Aorta (tissue), 5 donors: ENCODE measurements at regions not wholly inside any gene's neighbourhood (a gene's known extent, or its start where the extent isn't known, plus 50 kb on each side); places are given as distances from the start of the nearest gene placed in this dataset.
"Not testable (repeated sequence)": the region's sequence is repeated elsewhere in the genome, so short reads cannot be mapped to it uniquely, and the experiment has no call there.

Experiments
- ATAC-seq: fragments of 200-7000 bp; cut with Tn5 transposase; one replicate; pipeline ENCODE4 v1.9.1; 2022; ENCODE audit warnings: moderate library complexity; ENCODE audit not compliant: low FRiP score
- DNase-seq, 2 donors: peaks; one replicate each; pipeline ENCODE4 v3.0.0-alpha.2; 2020
- H3K27ac ChIP-seq, 2 donors: one replicate each; pipeline ENCODE4 v1.5.1; 2013; ENCODE audit warnings: low read length in 2 of 2, mild to moderate bottlenecking in 2 of 2, moderate library complexity in 2 of 2, control low read depth in 1 of 2, inconsistent platforms in 1 of 2, low read depth in 1 of 2
- H3K27me3 ChIP-seq, 2 donors: one replicate each; pipeline ENCODE4 v1.6.1; 2013; ENCODE audit warnings: control low read depth in 1 of 2, low read length in 1 of 2, mild to moderate bottlenecking in 1 of 2, moderate library complexity in 1 of 2; ENCODE audit not compliant: insufficient read depth in 2 of 2, control insufficient read depth in 1 of 2
- H3K36me3 ChIP-seq, 2 donors: one replicate each; pipeline ENCODE4 v1.6.1; 2013; ENCODE audit warnings: control low read depth in 1 of 2, low read length in 1 of 2, mild to moderate bottlenecking in 1 of 2; ENCODE audit not compliant: insufficient read depth in 2 of 2, control insufficient read depth in 1 of 2
- H3K4me1 ChIP-seq, 2 donors: one replicate each; pipeline ENCODE4 v1.6.1; 2013; ENCODE audit warnings: low read length in 2 of 2, control low read depth in 1 of 2, mild to moderate bottlenecking in 1 of 2, moderate library complexity in 1 of 2; ENCODE audit not compliant: insufficient read depth in 2 of 2, control insufficient read depth in 1 of 2
- H3K4me3 ChIP-seq, 2 donors: one replicate each; pipeline ENCODE4 v1.5.1; 2013; ENCODE audit warnings: low read length in 2 of 2, control low read depth in 1 of 2, mild to moderate bottlenecking in 1 of 2
- H3K9me3 ChIP-seq: one replicate; pipeline ENCODE4 v1.6.1; 2013; ENCODE audit warnings: mild to moderate bottlenecking, low read length; ENCODE audit not compliant: control insufficient read depth
- WGBS, 2 donors: extraction: QIAGEN DNeasy Blood & Tissue Kit; methylation state at CpG; one replicate each; pipeline ENCODE4 v1.1.7; 2013; 5-methylcytosine and 5-hydroxymethylcytosine counted together
- intact Hi-C, 2 donors: fragments of 100-400 bp; cut with DNase I; formaldehyde crosslinking; loops; one replicate each; pipeline versions ENCODE4 v1.14.2 to v1.15.0; 2022
- donor health status: healthy with polysubstance abuse.
- donor health status: Bipolar disorder and iron deficiency.
- donor health status: DM: no; HTN: no; CAD: no.
- donor health status: DM: no; HTN: no; CAD: no.
- donor health status: DM: yes; HTN: yes; CAD: no.

DNA sequence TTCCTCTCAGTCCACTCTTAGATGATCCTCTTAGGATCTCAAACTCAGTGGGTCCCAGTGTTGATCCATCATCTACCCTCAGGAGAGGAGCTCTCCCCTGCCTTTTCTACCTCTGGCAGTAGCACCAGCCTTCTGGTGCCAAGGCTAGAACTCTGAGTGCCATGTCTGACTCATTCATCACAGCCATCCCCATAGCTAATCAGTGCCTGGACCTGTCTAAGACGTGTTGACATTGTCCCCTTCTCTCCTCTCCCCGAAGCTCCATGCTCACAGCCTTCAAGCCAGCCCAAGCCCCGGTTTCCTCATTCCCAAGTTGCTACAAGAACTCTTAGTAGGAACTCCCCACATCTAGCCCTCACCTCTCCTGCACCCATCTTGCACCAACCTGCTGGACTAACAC is 73.5 kb upstream of the GRIN2A start:
- intact Hi-C loops: loop anchor here in 1 of 2 donors (2.0 kb wide), 2 partner anchors 253 to 481 kb away; no protein-coding TSS in a partner anchor
- no peak for ATAC-seq
- 57 to 58% methylated on average over 3 of the region's 3 CpGs for WGBS, 2 donors
- no peaks in the 10 kb centered on the region for H3K27me3 ChIP-seq
- H3K9me3 ChIP-seq: no peaks in the 10 kb centered on the region
- no peak overlapping the region for H3K27ac ChIP-seq
- no peaks in the 10 kb centered on the region for H3K36me3 ChIP-seq
- H3K4me3 ChIP-seq: no peak overlapping the region
- no peak for DNase-seq
- no peaks in the 10 kb centered on the region for H3K4me1 ChIP-seq

GRCh38 chr16:10256784-10257641 is 74.8 kb upstream of the GRIN2A start:
- Histone ChIP-seq H3K36me3 (no peaks in the 10 kb centered on the region), H3K9me3 (no peaks in the 10 kb centered on the region), H3K27ac (no peak overlapping the region), H3K27me3 (no peaks in the 10 kb centered on the region), H3K4me1 (no peaks in the 10 kb centered on the region), H3K4me3 (no peak overlapping the region)
- 15 to 18% methylated on average over 16 to 17 of the region's 17 CpGs for WGBS, 2 donors
- DNase-seq (peak in 1 of 2 donors; percentile 83), ATAC-seq (no peak)
- intact Hi-C loops: loop anchor here (1.0 to 2.0 kb wide), 3 partner anchors 252 to 480 kb away; no protein-coding TSS in a partner anchor

- H3K27ac ChIP-seq, H3K4me1 ChIP-seq, H3K4me3 ChIP-seq, H3K27me3 ChIP-seq, H3K36me3 ChIP-seq, H3K9me3 ChIP-seq, ATAC-seq, DNase-seq: not testable (repeated sequence)
- WGBS, 2 donors: 71 to 78% methylated on average over 10 of the region's 10 CpGs
- intact Hi-C loops: loop anchor here (1.0 to 2.0 kb wide), 3 partner anchors 251 to 479 kb away; no protein-coding TSS in a partner anchor
These were observed 75.5 kb upstream of the GRIN2A start for GRCh38 chr16:10257642-10258251.

DNA sequence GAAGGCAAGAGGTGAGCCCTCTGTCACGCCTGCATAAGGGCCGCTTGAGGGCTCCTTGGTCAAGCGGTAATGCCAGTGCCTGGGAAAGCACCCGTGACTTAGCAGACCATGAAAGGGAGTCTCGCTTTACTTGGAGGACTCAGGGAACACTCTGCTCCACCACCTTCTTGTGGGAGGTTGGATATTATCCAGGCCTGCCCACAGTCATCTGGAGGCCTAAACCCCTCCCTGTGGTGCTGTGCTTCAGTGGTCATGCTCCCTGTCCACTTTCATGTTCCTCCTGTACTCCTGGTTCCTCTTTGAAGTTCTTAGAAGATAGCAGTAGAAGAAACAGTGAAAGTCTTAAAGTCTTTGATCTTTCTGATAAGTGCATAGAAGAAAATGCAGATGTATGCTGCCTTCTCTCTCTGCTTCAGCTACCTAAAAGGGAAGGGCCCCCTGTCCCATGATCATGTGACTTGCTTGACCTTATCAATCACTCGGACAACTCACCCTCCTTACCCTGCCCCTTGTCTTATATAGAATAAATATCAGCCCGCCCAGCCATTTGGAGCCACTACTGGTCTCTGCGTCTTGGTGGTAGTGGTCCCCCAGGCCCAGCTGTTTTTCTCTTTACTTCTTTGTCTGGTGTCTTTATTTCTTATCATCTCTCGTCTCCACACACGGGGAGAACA is 76.8 kb upstream of the GRIN2A start:
- 82 to 84% methylated on average over 10 of the region's 10 CpGs for WGBS, 2 donors
- H3K4me1 ChIP-seq, intact Hi-C loops: not testable (repeated sequence)

DNA sequence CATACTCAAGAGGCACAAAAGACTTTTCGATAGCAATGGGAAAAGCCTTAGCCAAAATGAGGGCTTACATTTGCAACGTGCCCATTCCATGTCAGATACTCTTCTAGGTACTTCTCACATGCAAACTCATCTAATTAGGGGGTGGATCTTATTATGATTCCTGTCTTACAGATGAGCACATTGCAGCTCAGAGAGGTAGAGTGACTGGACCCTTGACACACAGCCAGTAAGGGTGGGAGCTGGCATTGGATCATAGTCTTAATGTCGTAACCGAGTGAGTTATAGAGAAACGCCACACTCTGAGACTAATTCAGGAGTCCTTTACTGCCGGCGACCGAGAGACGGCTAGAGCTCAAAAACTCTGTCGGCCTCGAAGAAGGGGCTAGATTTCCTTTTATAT is 78.8 kb upstream of the GRIN2A start:
- Histone ChIP-seq H3K4me1 (no peaks in the 10 kb centered on the region), H3K4me3 (no peak overlapping the region), H3K27me3 (no peaks in the 10 kb centered on the region), H3K9me3 (no peaks in the 10 kb centered on the region), H3K36me3 (no peaks in the 10 kb centered on the region), H3K27ac (no peak overlapping the region)
- no peak for ATAC-seq
- intact Hi-C loops: no loop called here
- no peak for DNase-seq
- 30 to 50% methylated on average over 11 of the region's 11 CpGs for WGBS, 2 donors

More for the DNA sequence above, 76.8 kb upstream of the GRIN2A start:
- H3K27me3 ChIP-seq, H3K27ac ChIP-seq, DNase-seq, ATAC-seq, H3K36me3 ChIP-seq, H3K9me3 ChIP-seq, H3K4me3 ChIP-seq: not testable (repeated sequence)

GRCh38 chr16:10261526-10261925 is 79.3 kb upstream of the GRIN2A start:
- H3K9me3 ChIP-seq, H3K4me1 ChIP-seq, H3K36me3 ChIP-seq, DNase-seq, H3K4me3 ChIP-seq, H3K27ac ChIP-seq, H3K27me3 ChIP-seq, intact Hi-C loops, ATAC-seq: not testable (repeated sequence)
- 34 to 58% methylated on average over 6 of the region's 6 CpGs for WGBS, 2 donors

GRCh38 chr16:10262377-10263132 is 80.3 kb upstream of the GRIN2A start:
- Histone ChIP-seq H3K4me1 (no peaks in the 10 kb centered on the region), H3K27ac (no peak overlapping the region), H3K36me3 (no peaks in the 10 kb centered on the region), H3K4me3 (no peak overlapping the region), H3K9me3 (no peaks in the 10 kb centered on the region), H3K27me3 (no peaks in the 10 kb centered on the region)
- ATAC-seq (no peak), DNase-seq (no peak)
- intact Hi-C loops: no loop called here
- 86 to 88% methylated on average over 7 of the region's 7 CpGs for WGBS, 2 donors
